D721Med (cell line): ENCODE measurements at regions not wholly inside any gene's neighbourhood (a gene's known extent, or its start where the extent isn't known, plus 50 kb on each side); places are given as distances from the start of the nearest gene placed in this dataset.

ENCODE experiments used
- DNase-seq: peaks from one replicate; pipeline ENCODE4 v3.0.0; 2011; ENCODE audit warnings: low spot score; ENCODE audit not compliant: insufficient read length
- FAIRE-seq: peaks from 2 replicates; lab custom pipeline; 2011; peaks lifted over from hg19 to GRCh38; lab: Jason Lieb, UNC
- TF ChIP-seq, protein P1 (sequence below): IDR thresholded peaks from 2 replicates; pipeline ENCODE4 v1.5.1; 2012; ENCODE audit warnings: mild to moderate bottlenecking, control low read depth; ENCODE audit not compliant: insufficient read depth; ENCODE audit errors: missing control alignments

DNA sequence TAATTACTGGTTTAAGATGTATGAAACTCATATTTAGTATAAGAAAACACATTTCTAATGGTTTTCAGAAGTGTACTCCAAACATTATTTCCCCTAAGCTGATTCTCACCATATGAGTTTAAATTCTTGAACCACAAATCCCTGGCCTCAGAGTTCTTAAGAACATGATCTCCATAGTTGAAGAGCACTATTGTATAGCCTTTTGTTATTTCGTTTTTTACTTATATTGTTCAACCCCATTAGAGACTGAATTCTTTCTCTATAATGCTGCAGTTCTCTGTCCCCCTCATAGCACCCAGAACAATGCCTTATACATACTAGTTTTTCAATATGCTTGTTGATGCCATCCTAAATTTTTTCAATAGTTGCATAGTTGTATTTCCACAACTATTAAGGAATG lies 85.5 kb upstream of the TMEM17 start:
- DNase-seq (no peak), FAIRE-seq (no peak)
- TF ChIP-seq, protein P1, sequence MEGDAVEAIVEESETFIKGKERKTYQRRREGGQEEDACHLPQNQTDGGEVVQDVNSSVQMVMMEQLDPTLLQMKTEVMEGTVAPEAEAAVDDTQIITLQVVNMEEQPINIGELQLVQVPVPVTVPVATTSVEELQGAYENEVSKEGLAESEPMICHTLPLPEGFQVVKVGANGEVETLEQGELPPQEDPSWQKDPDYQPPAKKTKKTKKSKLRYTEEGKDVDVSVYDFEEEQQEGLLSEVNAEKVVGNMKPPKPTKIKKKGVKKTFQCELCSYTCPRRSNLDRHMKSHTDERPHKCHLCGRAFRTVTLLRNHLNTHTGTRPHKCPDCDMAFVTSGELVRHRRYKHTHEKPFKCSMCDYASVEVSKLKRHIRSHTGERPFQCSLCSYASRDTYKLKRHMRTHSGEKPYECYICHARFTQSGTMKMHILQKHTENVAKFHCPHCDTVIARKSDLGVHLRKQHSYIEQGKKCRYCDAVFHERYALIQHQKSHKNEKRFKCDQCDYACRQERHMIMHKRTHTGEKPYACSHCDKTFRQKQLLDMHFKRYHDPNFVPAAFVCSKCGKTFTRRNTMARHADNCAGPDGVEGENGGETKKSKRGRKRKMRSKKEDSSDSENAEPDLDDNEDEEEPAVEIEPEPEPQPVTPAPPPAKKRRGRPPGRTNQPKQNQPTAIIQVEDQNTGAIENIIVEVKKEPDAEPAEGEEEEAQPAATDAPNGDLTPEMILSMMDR = no peak

DNA sequence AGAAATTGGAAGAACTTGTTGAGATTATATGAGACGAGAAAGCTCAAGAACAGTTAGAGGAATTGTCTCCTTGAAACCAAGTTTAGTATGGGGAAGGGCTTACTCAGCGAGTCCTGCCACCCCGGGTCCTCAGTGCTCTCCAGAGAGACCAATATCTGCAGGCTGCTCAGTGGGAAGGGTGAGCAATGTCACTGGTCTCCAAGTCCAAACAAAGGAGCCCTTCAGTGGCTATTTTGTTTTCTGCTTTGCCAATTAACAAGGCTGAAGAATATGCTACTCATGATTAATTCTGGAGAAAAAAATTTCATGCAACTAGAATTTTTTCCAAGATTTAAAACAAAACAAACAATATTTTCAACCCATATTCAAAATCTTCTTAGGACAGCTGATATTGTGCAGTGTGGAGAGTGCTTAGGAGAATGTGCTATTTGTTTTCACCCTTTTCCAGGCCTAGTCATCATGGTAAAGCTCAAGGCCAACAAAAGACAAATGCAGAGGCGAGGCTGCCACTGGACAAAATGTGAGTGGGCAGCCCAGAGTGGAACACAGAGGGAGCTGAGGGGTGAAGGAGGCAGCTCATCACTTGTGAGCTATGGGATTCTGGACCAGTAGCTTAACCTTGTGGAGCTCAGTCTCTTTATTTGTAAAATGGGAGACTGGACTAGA lies 83.8 kb upstream of the TMEM17 start:
- TF ChIP-seq, protein P1 = no peak
- FAIRE-seq = no peak
- no peak for DNase-seq

DNA sequence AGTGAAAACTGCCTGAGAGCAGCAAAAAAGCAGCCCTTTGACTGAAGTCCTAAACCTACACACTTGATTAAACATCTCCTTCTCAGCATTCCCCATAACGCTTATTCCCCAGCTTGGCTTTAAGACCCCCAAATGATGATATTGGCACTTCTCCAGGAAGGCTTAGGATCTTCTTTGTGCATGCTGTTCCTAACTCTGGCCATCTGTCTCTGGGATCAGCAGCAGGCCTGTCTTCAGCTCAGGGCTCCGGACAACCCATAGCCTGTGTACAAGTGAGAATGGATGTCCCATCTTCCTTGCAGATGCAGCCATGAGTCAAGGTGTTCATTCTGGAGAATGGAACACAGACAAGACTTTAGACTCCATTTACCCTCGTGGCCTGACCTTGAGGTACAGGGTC lies 81.6 kb upstream of the TMEM17 start:
- DNase-seq = no peak
- no peak for FAIRE-seq
- TF ChIP-seq, protein P1 = no peak

DNA sequence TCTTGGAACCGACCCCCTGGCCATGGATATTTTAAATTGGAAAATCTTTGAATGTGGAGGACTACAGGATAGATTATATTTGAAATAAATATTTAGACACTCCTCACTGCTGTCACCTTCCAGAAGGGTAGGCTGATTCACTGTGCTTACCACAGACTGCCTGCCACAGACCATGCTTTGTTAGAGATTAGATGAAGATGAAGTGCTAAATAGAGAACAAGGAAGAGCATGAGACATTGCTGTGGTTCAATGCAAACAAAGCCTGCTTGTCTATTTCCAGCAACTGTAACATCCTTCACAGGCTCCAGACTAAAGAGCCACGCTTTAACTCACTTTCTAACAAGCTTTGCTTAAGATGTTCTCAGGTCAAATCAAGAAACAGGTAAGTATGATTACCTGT lies 81.0 kb upstream of the TMEM17 start:
- DNase-seq (no peak), FAIRE-seq (no peak)
- TF ChIP-seq, protein P1 = no peak

DNA sequence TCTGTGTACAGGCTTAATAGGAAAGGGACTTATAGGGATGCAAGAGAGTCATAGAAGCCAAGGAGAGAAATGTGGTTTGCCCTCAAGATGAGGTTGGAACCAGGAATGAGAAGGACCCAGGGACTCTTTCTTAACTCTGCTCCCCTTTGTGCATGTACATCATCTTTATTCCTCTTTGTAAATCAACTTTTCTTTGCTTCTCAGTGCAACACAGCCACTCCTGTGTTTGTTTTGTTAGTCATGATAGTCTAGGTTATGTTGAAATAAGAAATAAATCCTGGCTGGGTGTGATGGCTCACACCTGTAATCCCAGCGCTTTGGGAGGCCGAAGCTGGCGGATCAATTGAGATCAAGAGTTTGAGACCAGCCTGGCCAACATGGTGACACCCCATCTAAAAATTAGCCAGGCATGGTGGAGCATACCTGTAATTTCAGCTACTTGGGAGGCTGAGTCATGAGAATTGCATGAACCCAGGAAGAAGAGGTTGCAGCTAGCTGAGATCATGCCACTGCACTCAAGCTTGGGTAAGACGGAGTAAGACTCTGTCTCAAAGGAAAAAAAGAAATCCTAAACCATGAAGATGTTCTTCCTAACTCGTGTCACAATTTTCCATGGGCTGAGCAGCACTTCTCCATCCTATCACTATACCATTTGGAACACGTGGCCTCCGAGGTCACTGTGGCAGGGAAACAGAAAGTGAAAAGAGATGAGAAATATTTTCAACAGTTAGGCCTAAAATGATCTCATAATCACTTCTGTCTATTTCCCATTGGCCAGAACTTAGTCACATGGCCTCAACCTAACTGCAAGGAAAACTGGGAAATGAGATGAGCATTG lies 73.0 kb upstream of the TMEM17 start:
- TF ChIP-seq, protein P1 = no peak
- no peak for FAIRE-seq
- no peak for DNase-seq

DNA sequence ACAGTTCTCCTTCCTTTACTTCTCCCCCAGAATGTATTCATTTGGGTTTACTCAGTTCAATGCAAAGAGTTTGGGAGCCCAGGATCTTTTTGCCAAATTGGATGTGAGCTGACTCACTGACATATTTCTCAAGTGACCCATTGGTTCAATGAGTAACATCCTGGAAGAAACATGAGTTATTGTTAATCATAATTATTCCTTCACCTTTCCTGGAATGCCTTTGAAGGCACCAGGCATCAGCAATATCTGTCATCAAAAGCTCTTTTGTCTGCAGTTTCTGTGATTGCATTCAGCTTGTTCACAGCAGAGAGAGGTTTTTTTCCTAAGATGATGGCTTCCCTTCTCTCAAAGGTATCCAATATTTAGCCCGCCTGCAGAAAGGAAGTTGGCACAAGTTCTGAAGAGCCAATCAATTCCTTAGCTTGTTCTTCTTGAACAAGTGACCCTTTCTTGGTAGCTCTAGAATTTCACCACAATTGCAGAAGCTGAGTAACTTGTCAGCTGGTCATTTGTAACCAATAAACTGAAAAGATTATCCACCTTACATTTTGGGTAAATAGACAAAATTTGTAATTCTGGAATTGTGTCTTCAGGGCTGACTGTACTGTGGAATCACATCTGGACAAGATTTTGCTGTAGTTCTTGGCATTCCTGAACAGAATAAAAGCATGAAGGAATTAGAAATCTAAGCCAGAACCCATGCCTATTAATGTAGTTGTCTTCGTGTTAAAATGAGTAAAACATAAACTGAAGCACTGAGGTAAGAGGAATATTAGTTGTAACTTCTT lies 72.2 kb upstream of the TMEM17 start:
- TF ChIP-seq, protein P1 = no peak
- no peak for DNase-seq
- no peak for FAIRE-seq
